MV-4-11 (cell line): ENCODE measurements at regions not wholly inside any gene's neighbourhood (a gene's known extent, or its start where the extent isn't known, plus 50 kb on each side); places are given as distances from the start of the nearest gene placed in this dataset.
A peak's percentile ranks its signal among the peaks of the same experiment; 100 is the strongest.
"Not testable (repeated sequence)": the region's sequence is repeated elsewhere in the genome, so short reads cannot be mapped to it uniquely, and the experiment has no call there.

Source experiments
- DNase-seq: peaks from one replicate; lab custom pipeline; 2025; lab: John Stamatoyannopoulos, UW

GRCh38 chr9:24846248-24846912 is 300.7 kb upstream of the IZUMO3 start:
- DNase-seq: peak; percentile 54

GRCh38 chr9:24844217-24844616 is 298.5 kb upstream of the IZUMO3 start:
- DNase-seq: no peak

- no peak for DNase-seq
Measured at GRCh38 chr9:24841993-24842392, 296.3 kb upstream of the IZUMO3 start.

GRCh38 chr9:24832307-24832706 is 286.6 kb upstream of the IZUMO3 start:
- DNase-seq: no peak

GRCh38 chr9:24828687-24829086 is 283.0 kb upstream of the IZUMO3 start:
- DNase-seq: no peak

GRCh38 chr9:24824607-24825006 is 278.9 kb upstream of the IZUMO3 start:
- DNase-seq: no peak

- no peak for DNase-seq
Measured at GRCh38 chr9:24820196-24820595, 274.5 kb upstream of the IZUMO3 start.

- peak; percentile 15 for DNase-seq
Measured at GRCh38 chr9:24817756-24818155, 272.1 kb upstream of the IZUMO3 start.

- no peak for DNase-seq
Measured at GRCh38 chr9:24816006-24816405, 270.3 kb upstream of the IZUMO3 start.

GRCh38 chr9:24801344-24801743 is 255.6 kb upstream of the IZUMO3 start:
- DNase-seq: no peak

- DNase-seq: no peak
Measured at GRCh38 chr9:24793787-24794186, 248.1 kb upstream of the IZUMO3 start.

- no peak for DNase-seq
Measured at GRCh38 chr9:24776226-24776625, 230.5 kb upstream of the IZUMO3 start.

GRCh38 chr9:24774199-24774598 is 228.5 kb upstream of the IZUMO3 start:
- DNase-seq: not testable (repeated sequence)

- DNase-seq: no peak
Measured at GRCh38 chr9:24766081-24766480, 220.4 kb upstream of the IZUMO3 start.

GRCh38 chr9:24765025-24765756 is 219.5 kb upstream of the IZUMO3 start:
- no peak for DNase-seq

- no peak for DNase-seq
Measured at GRCh38 chr9:24738421-24738961, 192.8 kb upstream of the IZUMO3 start.

GRCh38 chr9:24731754-24732153 is 186.1 kb upstream of the IZUMO3 start:
- DNase-seq: no peak

GRCh38 chr9:24721621-24722020 is 175.9 kb upstream of the IZUMO3 start:
- no peak for DNase-seq

GRCh38 chr9:24712206-24712605 is 166.5 kb upstream of the IZUMO3 start:
- DNase-seq: no peak

- no peak for DNase-seq
Measured at GRCh38 chr9:24708814-24709213, 163.1 kb upstream of the IZUMO3 start.

- no peak for DNase-seq
Measured at GRCh38 chr9:24698881-24699518, 153.3 kb upstream of the IZUMO3 start.

GRCh38 chr9:24672336-24672735 is 126.6 kb upstream of the IZUMO3 start:
- no peak for DNase-seq

GRCh38 chr9:24657387-24657786 is 111.7 kb upstream of the IZUMO3 start:
- no peak for DNase-seq
